ENCODE measurements at regions not wholly inside any gene's neighbourhood (a gene's known extent, or its start where the extent isn't known, plus 50 kb on each side); places are given as distances from the start of the nearest gene placed in this dataset.

- Histone ChIP-seq H3F3A (ENCODE audit: insufficient read depth) (no peaks in the 10 kb centered on the region), H3K27me3 (ENCODE audit: low read length) (no peaks in the 10 kb centered on the region), H3K79me2 (ENCODE audit: insufficient read depth, low read length) (no peaks in the 10 kb centered on the region), H3K4me3 (ENCODE audit: insufficient read depth, low read length, poor library complexity, severe bottlenecking) (no peak overlapping the region), H4K20me1 (ENCODE audit: low read depth, low read length) (no peaks in the 10 kb centered on the region), H3K4me2 (ENCODE audit: low read depth, low read length, poor library complexity, severe bottlenecking) (no peak overlapping the region), H3K9me3 (ENCODE audit: insufficient read depth, low read length) (no peaks in the 10 kb centered on the region), H3K36me3 (ENCODE audit: low read length) (no peaks in the 10 kb centered on the region), H3K9me2 (replicated peaks; ENCODE audit: insufficient read depth, low read length) (no peaks in the 10 kb centered on the region), H3K27ac (ENCODE audit: low read depth, low read length) (no peak overlapping the region), H2AFZ (ENCODE audit: low read depth, low read length, severe bottlenecking) (no peak overlapping the region), H3K9ac (ENCODE audit: low read length) (no peak overlapping the region)
- TF ChIP-seq EZH2phosphoT487 (conservative IDR thresholded peaks at IDR 0.05; ENCODE audit: low read length) (no peak), CTCF (IDR thresholded peaks at IDR 0.05; ENCODE audit: insufficient read depth, low read length, poor library complexity, severe bottlenecking) (no peak)
Observed at GRCh38 chr3:56976651-56977560, 83.6 kb upstream of the SPATA12 start.

- H4K20me1 ChIP-seq (ENCODE audit: low read depth, low read length) = no peaks in the 10 kb centered on the region
- H3K9me2 ChIP-seq (replicated peaks; ENCODE audit: insufficient read depth, low read length) = no peaks in the 10 kb centered on the region
- no peak overlapping the region for H3K4me3 ChIP-seq (ENCODE audit: insufficient read depth, low read length, poor library complexity, severe bottlenecking)
- H3K9me3 ChIP-seq (ENCODE audit: insufficient read depth, low read length) = no peaks in the 10 kb centered on the region
- no peak overlapping the region for H3K27ac ChIP-seq (ENCODE audit: low read depth, low read length)
- no peaks in the 10 kb centered on the region for H3F3A ChIP-seq (ENCODE audit: insufficient read depth)
- TF ChIP-seq CTCF (IDR thresholded peaks at IDR 0.05; ENCODE audit: insufficient read depth, low read length, poor library complexity, severe bottlenecking) = no peak
- no peak for TF ChIP-seq EZH2phosphoT487 (conservative IDR thresholded peaks at IDR 0.05; ENCODE audit: low read length)
- no peak overlapping the region for H3K9ac ChIP-seq (ENCODE audit: low read length)
- H3K27me3 ChIP-seq (ENCODE audit: low read length) = no peaks in the 10 kb centered on the region
- no peak overlapping the region for H3K4me2 ChIP-seq (ENCODE audit: low read depth, low read length, poor library complexity, severe bottlenecking)
- H3K36me3 ChIP-seq (ENCODE audit: low read length) = no peaks in the 10 kb centered on the region
- H2AFZ ChIP-seq (ENCODE audit: low read depth, low read length, severe bottlenecking) = no peak overlapping the region
- H3K79me2 ChIP-seq (ENCODE audit: insufficient read depth, low read length) = no peaks in the 10 kb centered on the region
Observed at GRCh38 chr3:56975567-56975966, 84.9 kb upstream of the SPATA12 start.

- Histone ChIP-seq H3K9me3 (ENCODE audit: insufficient read depth, low read length) (no peaks in the 10 kb centered on the region), H3K9ac (ENCODE audit: low read length) (no peak overlapping the region), H3K4me3 (ENCODE audit: insufficient read depth, low read length, poor library complexity, severe bottlenecking) (no peak overlapping the region), H4K20me1 (ENCODE audit: low read depth, low read length) (no peaks in the 10 kb centered on the region), H3K36me3 (ENCODE audit: low read length) (no peaks in the 10 kb centered on the region), H3F3A (ENCODE audit: insufficient read depth) (no peaks in the 10 kb centered on the region), H3K27ac (ENCODE audit: low read depth, low read length) (no peak overlapping the region), H3K4me2 (ENCODE audit: low read depth, low read length, poor library complexity, severe bottlenecking) (no peak overlapping the region), H2AFZ (ENCODE audit: low read depth, low read length, severe bottlenecking) (no peak overlapping the region), H3K27me3 (ENCODE audit: low read length) (no peaks in the 10 kb centered on the region), H3K9me2 (replicated peaks; ENCODE audit: insufficient read depth, low read length) (no peaks in the 10 kb centered on the region), H3K79me2 (ENCODE audit: insufficient read depth, low read length) (no peaks in the 10 kb centered on the region)
- no peak for TF ChIP-seq CTCF (IDR thresholded peaks at IDR 0.05; ENCODE audit: insufficient read depth, low read length, poor library complexity, severe bottlenecking)
- TF ChIP-seq EZH2phosphoT487 (conservative IDR thresholded peaks at IDR 0.05; ENCODE audit: low read length) = no peak
Observed at GRCh38 chr3:56974247-56974930, 86.1 kb upstream of the SPATA12 start.

Data from SU-DHL-6 (cell line).